ENCODE measurements at regions not wholly inside any gene's neighbourhood (a gene's known extent, or its start where the extent isn't known, plus 50 kb on each side); places are given as distances from the start of the nearest gene placed in this dataset.

DNA sequence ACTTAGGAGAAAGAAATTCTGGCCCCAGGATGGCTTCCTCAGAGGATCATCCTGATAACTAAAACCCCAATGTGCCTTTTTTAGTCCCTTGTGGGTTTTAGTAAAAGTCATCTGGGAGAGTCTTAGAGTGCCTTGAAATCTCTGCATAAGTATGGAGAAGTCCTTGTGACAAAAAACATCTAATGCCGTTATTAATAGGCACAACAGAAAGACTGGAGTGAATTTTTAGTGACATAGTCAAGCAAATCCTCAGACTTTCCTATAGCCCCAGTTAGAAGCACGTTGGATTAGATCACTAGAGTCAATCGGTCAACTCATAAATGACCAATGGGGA lies 108.2 kb upstream of the MPDZ start:
- POLR2A ChIA-PET = no interaction called here
- no peak for ATAC-seq
- no TSS peak for BruUV-seq (replicated peaks)
- intact Hi-C loops (cut with micrococcal nuclease; ENCODE audit: unreplicated experiment) = no loop called here
- TF ChIP-seq SIN3A (IDR thresholded peaks at IDR 0.05; ENCODE audit: borderline replicate concordance, insufficient read depth, low read depth, low read length) = no peak
- no peak for TF ChIP-seq TCF7L2 (IDR thresholded peaks at IDR 0.05; ENCODE audit: low read depth, low read length)
- no peak for TF ChIP-seq CTCF (IDR thresholded peaks at IDR 0.05)
- TF ChIP-seq POLR2AphosphoS5 (IDR thresholded peaks at IDR 0.05; ENCODE audit: low read depth, low read length) = no peak
- TF ChIP-seq, protein P1, sequence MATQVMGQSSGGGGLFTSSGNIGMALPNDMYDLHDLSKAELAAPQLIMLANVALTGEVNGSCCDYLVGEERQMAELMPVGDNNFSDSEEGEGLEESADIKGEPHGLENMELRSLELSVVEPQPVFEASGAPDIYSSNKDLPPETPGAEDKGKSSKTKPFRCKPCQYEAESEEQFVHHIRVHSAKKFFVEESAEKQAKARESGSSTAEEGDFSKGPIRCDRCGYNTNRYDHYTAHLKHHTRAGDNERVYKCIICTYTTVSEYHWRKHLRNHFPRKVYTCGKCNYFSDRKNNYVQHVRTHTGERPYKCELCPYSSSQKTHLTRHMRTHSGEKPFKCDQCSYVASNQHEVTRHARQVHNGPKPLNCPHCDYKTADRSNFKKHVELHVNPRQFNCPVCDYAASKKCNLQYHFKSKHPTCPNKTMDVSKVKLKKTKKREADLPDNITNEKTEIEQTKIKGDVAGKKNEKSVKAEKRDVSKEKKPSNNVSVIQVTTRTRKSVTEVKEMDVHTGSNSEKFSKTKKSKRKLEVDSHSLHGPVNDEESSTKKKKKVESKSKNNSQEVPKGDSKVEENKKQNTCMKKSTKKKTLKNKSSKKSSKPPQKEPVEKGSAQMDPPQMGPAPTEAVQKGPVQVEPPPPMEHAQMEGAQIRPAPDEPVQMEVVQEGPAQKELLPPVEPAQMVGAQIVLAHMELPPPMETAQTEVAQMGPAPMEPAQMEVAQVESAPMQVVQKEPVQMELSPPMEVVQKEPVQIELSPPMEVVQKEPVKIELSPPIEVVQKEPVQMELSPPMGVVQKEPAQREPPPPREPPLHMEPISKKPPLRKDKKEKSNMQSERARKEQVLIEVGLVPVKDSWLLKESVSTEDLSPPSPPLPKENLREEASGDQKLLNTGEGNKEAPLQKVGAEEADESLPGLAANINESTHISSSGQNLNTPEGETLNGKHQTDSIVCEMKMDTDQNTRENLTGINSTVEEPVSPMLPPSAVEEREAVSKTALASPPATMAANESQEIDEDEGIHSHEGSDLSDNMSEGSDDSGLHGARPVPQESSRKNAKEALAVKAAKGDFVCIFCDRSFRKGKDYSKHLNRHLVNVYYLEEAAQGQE (IDR thresholded peaks at IDR 0.05; ENCODE audit: insufficient read depth in 1 of 2, low read depth in 2 of 2, low read length in 1 of 2) = no peak
- H3K27me3 ChIP-seq (ENCODE audit: control insufficient read depth, insufficient read depth, low read length) = no peaks in the 10 kb centered on the region
- CTCF ChIA-PET = no interaction called here
- no peak for DNase-seq (ENCODE audit: low read depth, low spot score)
- no peaks in the 10 kb centered on the region for H3K4me1 ChIP-seq (ENCODE audit: control insufficient read depth, insufficient read depth, low read length)
- H3K4me3 ChIP-seq (ENCODE audit: low read depth in 2 of 2, low read length in 2 of 2) = no peak overlapping the region
- H3K36me3 ChIP-seq (ENCODE audit: control insufficient read depth, insufficient read depth, low read length) = no peaks in the 10 kb centered on the region
- H3K9me3 ChIP-seq (ENCODE audit: control insufficient read depth, insufficient read depth, low read depth, low read length) = no peaks in the 10 kb centered on the region
- in situ Hi-C loops (cut with HindIII; ENCODE audit: low pct_unique_long_range_greater_than_20kb, low sequenced_read_pairs) = no loop called here
- H3K27ac ChIP-seq (ENCODE audit: low read length) = no peak overlapping the region

- intact Hi-C loops (cut with micrococcal nuclease; ENCODE audit: unreplicated experiment) (no loop called here), in situ Hi-C loops (cut with HindIII; ENCODE audit: low pct_unique_long_range_greater_than_20kb, low sequenced_read_pairs) (no loop called here)
- no peaks in the 10 kb centered on the region for H3K36me3 ChIP-seq (ENCODE audit: control insufficient read depth, insufficient read depth, low read length)
- H3K27ac ChIP-seq (ENCODE audit: low read length) = no peak overlapping the region
- ATAC-seq (no peak), DNase-seq (ENCODE audit: low read depth, low spot score) (no peak)
- H3K4me1 ChIP-seq (ENCODE audit: control insufficient read depth, insufficient read depth, low read length) = no peaks in the 10 kb centered on the region
- CTCF ChIA-PET = no interaction called here
- H3K4me3 ChIP-seq (ENCODE audit: low read depth in 2 of 2, low read length in 2 of 2) = no peak overlapping the region
- POLR2A ChIA-PET = no interaction called here
- H3K27me3 ChIP-seq (ENCODE audit: control insufficient read depth, insufficient read depth, low read length) = no peaks in the 10 kb centered on the region
- TF ChIP-seq CTCF (IDR thresholded peaks at IDR 0.05) = no peak
- TF ChIP-seq POLR2AphosphoS5 (IDR thresholded peaks at IDR 0.05; ENCODE audit: low read depth, low read length) = no peak
- TF ChIP-seq, protein P1 (IDR thresholded peaks at IDR 0.05; ENCODE audit: insufficient read depth in 1 of 2, low read depth in 2 of 2, low read length in 1 of 2) = no peak
- TF ChIP-seq TCF7L2 (IDR thresholded peaks at IDR 0.05; ENCODE audit: low read depth, low read length) = no peak
- no peak for TF ChIP-seq SIN3A (IDR thresholded peaks at IDR 0.05; ENCODE audit: borderline replicate concordance, insufficient read depth, low read depth, low read length)
- BruUV-seq (replicated peaks) = no TSS peak
- H3K9me3 ChIP-seq (ENCODE audit: control insufficient read depth, insufficient read depth, low read depth, low read length) = no peaks in the 10 kb centered on the region
Measured at GRCh38 chr9:13386935-13387733, 107.6 kb upstream of the MPDZ start.
